HAP-1 (cell line): ENCODE measurements at regions not wholly inside any gene's neighbourhood (a gene's known extent, or its start where the extent isn't known, plus 50 kb on each side); places are given as distances from the start of the nearest gene placed in this dataset.

Source experiments
- DNase-seq, 2 experiments: peaks; one replicate each; pipeline ENCODE4 v3.0.0-alpha.2; 2016 to 2020; ENCODE audit warnings: low spot score in 2 of 2
- H3K27me3 ChIP-seq: fragments of 250-450 bp; sonication (Bioruptor Pico); 2 replicates; pipeline ENCODE4 v1.5.1; 2020; ENCODE audit warnings: low read depth, mild to moderate bottlenecking, moderate library complexity
- H3K36me3 ChIP-seq: fragments of 250-450 bp; sonication (Bioruptor Pico); replicated peaks from 2 replicates; pipeline ENCODE4 v1.5.1; 2020; ENCODE audit warnings: mild to moderate bottlenecking
- H3K4me1 ChIP-seq: fragments of 250-450 bp; sonication (Bioruptor Pico); 2 replicates; pipeline ENCODE4 v1.5.1; 2020; ENCODE audit warnings: mild to moderate bottlenecking
- H3K4me3 ChIP-seq: fragments of 250-450 bp; sonication (Bioruptor Pico); 2 replicates; pipeline ENCODE4 v1.5.1; 2020; ENCODE audit warnings: mild to moderate bottlenecking, moderate library complexity
- H3K9me3 ChIP-seq: fragments of 250-450 bp; sonication (Bioruptor Pico); 2 replicates; pipeline ENCODE4 v1.5.1; 2020; ENCODE audit warnings: mild to moderate bottlenecking, moderate library complexity
- in situ Hi-C: fragments of 300-500 bp; cut with MboI; formaldehyde crosslinking; loops from 3 replicates; pipeline ENCODE4 v1.14.3; 2020; ENCODE audit warnings: low sequenced_read_pairs, inconsistent platforms, mixed read lengths

- DNase-seq, result no peak
- no peaks in the 10 kb centered on the region for H3K9me3 ChIP-seq
- no peaks in the 10 kb centered on the region for H3K27me3 ChIP-seq
- in situ Hi-C loops, result no loop called here
- no peak overlapping the region for H3K4me3 ChIP-seq
- no peaks in the 10 kb centered on the region; the same call in 1 of the 2 replicates for H3K4me1 ChIP-seq
- H3K36me3 ChIP-seq, result no peaks in the 10 kb centered on the region
These were observed 222.7 kb upstream of the SOX1 start for GRCh38 chr13:111844222-111844671.

DNA sequence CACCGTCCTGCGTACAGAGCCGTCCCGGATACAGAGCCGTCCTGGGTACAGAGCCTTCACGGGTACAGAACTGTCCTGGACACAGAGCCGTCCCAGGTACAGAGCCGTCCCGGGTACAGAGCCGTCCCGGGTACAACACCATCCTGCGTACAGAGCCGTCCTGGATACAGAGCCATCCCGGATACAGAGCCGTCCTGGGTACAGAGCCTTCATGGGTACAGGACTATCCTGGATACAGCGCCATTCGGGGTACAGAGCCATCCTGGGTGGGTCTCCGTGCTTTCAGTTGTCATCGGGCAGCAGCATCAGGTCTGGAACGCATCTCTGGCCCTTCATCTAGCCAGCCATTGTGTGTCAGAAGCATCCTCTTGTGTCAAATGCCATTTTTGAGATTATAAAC is 222.3 kb upstream of the SOX1 start:
- no peak for DNase-seq
- Histone ChIP-seq H3K9me3 (no peaks in the 10 kb centered on the region), H3K27me3 (no peaks in the 10 kb centered on the region), H3K4me3 (no peak overlapping the region), H3K36me3 (no peaks in the 10 kb centered on the region), H3K4me1 (no peaks in the 10 kb centered on the region; the same call in 1 of the 2 replicates)
- in situ Hi-C loops, result no loop called here

- DNase-seq, result peak; percentile 45 to 49
- in situ Hi-C loops, result no loop called here
- Histone ChIP-seq H3K27me3 (no peaks in the 10 kb centered on the region), H3K9me3 (no peaks in the 10 kb centered on the region), H3K36me3 (no peaks in the 10 kb centered on the region), H3K4me1 (no peaks in the 10 kb centered on the region; the same call in 1 of the 2 replicates), H3K4me3 (no peak overlapping the region)
These were observed 221.2 kb upstream of the SOX1 start for GRCh38 chr13:111845621-111846351.

GRCh38 chr13:111846391-111847159 is 220.4 kb upstream of the SOX1 start:
- peak; percentile 10 to 49 for DNase-seq
- in situ Hi-C loops, result no loop called here
- no peaks in the 10 kb centered on the region for H3K9me3 ChIP-seq
- H3K27me3 ChIP-seq, result no peaks in the 10 kb centered on the region
- no peaks in the 10 kb centered on the region; the same call in 1 of the 2 replicates for H3K4me1 ChIP-seq
- no peak overlapping the region for H3K4me3 ChIP-seq
- H3K36me3 ChIP-seq, result no peaks in the 10 kb centered on the region

DNA sequence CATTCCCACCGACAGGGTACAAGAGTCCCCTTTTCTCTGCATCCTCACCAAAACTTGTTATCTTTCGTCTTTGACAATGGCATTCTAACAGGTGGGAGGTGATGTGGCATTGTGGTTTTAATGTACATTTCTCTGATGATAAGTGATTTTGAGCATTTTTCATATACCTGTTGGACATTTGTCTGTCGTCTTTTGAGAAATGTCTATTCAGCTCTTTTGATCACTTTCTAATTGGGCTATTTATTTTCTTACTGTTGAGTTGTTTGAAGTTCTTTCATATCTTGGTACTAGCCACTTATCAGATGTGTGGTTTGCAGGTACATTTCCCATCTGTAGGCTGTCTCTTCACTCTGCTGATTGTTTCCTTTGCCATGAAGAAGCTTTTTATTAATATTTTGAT is 219.0 kb upstream of the SOX1 start:
- in situ Hi-C loops, result no loop called here
- Histone ChIP-seq H3K9me3 (no peaks in the 10 kb centered on the region), H3K27me3 (no peaks in the 10 kb centered on the region)

GRCh38 chr13:111850458-111850857 is 216.5 kb upstream of the SOX1 start:
- H3K4me1 ChIP-seq, result no peaks in the 10 kb centered on the region; the same call in 1 of the 2 replicates
- no peaks in the 10 kb centered on the region for H3K9me3 ChIP-seq
- no peaks in the 10 kb centered on the region for H3K27me3 ChIP-seq
- in situ Hi-C loops, result no loop called here
- H3K36me3 ChIP-seq, result no peaks in the 10 kb centered on the region
- H3K4me3 ChIP-seq, result no peak overlapping the region
- no peak for DNase-seq

More for the DNA sequence above, 219.0 kb upstream of the SOX1 start:
- DNase-seq, result no peak
- no peak overlapping the region for H3K4me3 ChIP-seq
- no peaks in the 10 kb centered on the region; the same call in 1 of the 2 replicates for H3K4me1 ChIP-seq
- H3K36me3 ChIP-seq, result no peaks in the 10 kb centered on the region

GRCh38 chr13:111850976-111851375 is 216.0 kb upstream of the SOX1 start:
- in situ Hi-C loops, result no loop called here
- H3K36me3 ChIP-seq, result no peaks in the 10 kb centered on the region
- H3K27me3 ChIP-seq, result no peaks in the 10 kb centered on the region
- DNase-seq, result no peak
- H3K4me1 ChIP-seq, result no peaks in the 10 kb centered on the region
- H3K4me3 ChIP-seq, result no peak overlapping the region
- H3K9me3 ChIP-seq, result no peaks in the 10 kb centered on the region

DNA sequence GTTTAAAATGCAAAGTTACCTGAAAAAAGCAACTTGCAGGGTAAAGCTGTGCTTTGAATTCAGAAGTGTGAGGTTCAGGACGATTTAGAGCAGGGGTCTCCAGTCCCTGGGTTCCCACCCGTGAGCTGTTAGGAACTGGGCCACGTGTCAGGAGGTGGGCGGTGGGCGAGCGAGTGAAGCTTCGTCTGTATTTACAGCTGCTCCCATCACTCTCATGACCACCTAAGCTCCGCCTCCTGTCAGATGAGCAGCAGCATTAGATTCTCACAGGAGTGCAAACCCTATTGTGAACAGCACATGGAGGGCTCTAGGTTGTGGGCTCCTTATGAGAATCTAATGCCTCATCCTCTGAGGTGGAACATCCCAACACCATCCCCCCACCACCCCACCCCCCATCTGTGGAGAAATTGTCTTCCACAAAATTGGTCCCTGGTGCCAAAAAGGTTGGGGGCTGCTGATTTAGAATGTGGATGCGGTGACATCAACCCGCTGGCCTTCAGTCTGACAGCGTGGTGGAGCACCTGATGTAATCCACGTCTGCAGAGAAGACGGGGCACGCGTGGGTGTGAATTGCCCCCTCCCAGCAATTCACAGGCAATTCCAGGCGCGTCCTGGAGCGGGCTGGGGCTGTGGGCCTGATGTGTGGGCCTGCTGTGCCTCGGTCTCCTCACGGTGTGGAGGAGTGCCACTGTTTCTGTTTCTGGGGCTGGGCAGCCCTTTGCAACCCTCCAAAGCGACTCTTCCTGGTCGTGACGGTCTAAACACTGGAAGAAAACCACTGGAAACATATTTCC is 214.0 kb upstream of the SOX1 start:
- in situ Hi-C loops, result no loop called here
- Histone ChIP-seq H3K9me3 (no peaks in the 10 kb centered on the region), H3K27me3 (no peaks in the 10 kb centered on the region), H3K36me3 (no peaks in the 10 kb centered on the region), H3K4me1 (no peaks in the 10 kb centered on the region), H3K4me3 (no peak overlapping the region)
- DNase-seq, result no peak

- no peaks in the 10 kb centered on the region for H3K9me3 ChIP-seq
- in situ Hi-C loops, result no loop called here
These were observed 213.2 kb upstream of the SOX1 start for GRCh38 chr13:111853721-111854120.

GRCh38 chr13:111854403-111854802 is 212.5 kb upstream of the SOX1 start:
- Histone ChIP-seq H3K36me3 (no peaks in the 10 kb centered on the region), H3K4me1 (no peaks in the 10 kb centered on the region), H3K27me3 (no peaks in the 10 kb centered on the region), H3K9me3 (no peaks in the 10 kb centered on the region), H3K4me3 (no peak overlapping the region)
- DNase-seq, result no peak
- in situ Hi-C loops, result no loop called here

More at GRCh38 chr13:111853721-111854120, 213.2 kb upstream of the SOX1 start:
- Histone ChIP-seq H3K4me3 (no peak overlapping the region), H3K36me3 (no peaks in the 10 kb centered on the region), H3K4me1 (no peaks in the 10 kb centered on the region), H3K27me3 (no peaks in the 10 kb centered on the region)
- DNase-seq, result no peak

DNA sequence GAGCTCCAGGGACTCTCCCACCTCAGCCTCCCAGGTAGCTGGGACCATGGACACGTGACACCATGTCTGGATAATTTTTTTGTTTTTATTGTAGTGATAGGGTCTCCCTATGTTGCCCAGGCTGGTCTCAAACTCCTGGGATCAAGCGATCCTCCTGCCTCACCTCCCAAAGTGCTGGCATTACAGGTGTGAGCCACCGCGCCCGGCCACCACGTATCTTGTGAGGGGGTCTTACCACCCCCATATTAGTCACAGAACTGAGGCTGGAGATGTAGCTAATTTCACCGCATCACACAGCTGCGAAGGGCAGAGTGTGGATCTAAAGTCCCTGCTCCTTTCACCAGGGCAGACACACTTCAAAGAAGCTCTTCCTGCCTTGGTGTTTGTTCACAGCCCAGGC is 211.8 kb upstream of the SOX1 start:
- no peak overlapping the region for H3K4me3 ChIP-seq
- H3K9me3 ChIP-seq, result no peaks in the 10 kb centered on the region
- no peaks in the 10 kb centered on the region for H3K36me3 ChIP-seq
- no peak for DNase-seq
- no peaks in the 10 kb centered on the region for H3K27me3 ChIP-seq
- no peaks in the 10 kb centered on the region for H3K4me1 ChIP-seq
- in situ Hi-C loops, result no loop called here

GRCh38 chr13:111855786-111856185 is 211.2 kb upstream of the SOX1 start:
- H3K9me3 ChIP-seq, result no peaks in the 10 kb centered on the region
- in situ Hi-C loops, result no loop called here

GRCh38 chr13:111856571-111856970 is 210.4 kb upstream of the SOX1 start:
- no peaks in the 10 kb centered on the region for H3K36me3 ChIP-seq
- no peak overlapping the region for H3K4me3 ChIP-seq
- H3K27me3 ChIP-seq, result no peaks in the 10 kb centered on the region
- no peak for DNase-seq
- H3K4me1 ChIP-seq, result no peaks in the 10 kb centered on the region
- H3K9me3 ChIP-seq, result no peaks in the 10 kb centered on the region
- in situ Hi-C loops, result no loop called here

More at GRCh38 chr13:111855786-111856185, 211.2 kb upstream of the SOX1 start:
- no peaks in the 10 kb centered on the region for H3K4me1 ChIP-seq
- no peak overlapping the region for H3K4me3 ChIP-seq
- DNase-seq, result no peak
- H3K36me3 ChIP-seq, result no peaks in the 10 kb centered on the region
- H3K27me3 ChIP-seq, result no peaks in the 10 kb centered on the region
